Lung (tissue), 11 donors: ENCODE measurements at regions not wholly inside any gene's neighbourhood (a gene's known extent, or its start where the extent isn't known, plus 50 kb on each side); places are given as distances from the start of the nearest gene placed in this dataset.

Experiments
- ATAC-seq: fragments of 200-7000 bp; cut with Tn5 transposase; one replicate; pipeline ENCODE4 v1.9.1; 2020; ENCODE audit warnings: moderate number of reproducible peaks; ENCODE audit not compliant: insufficient read depth, low FRiP score
- DNase-seq, 3 donors: peaks; one replicate each; pipeline ENCODE4 v3.0.0-alpha.2; 2013 to 2017
- H3K27ac ChIP-seq, 2 donors: one replicate each; pipeline ENCODE4 v1.5.1; 2013; ENCODE audit warnings: mild to moderate bottlenecking in 2 of 2, moderate library complexity in 2 of 2, control low read depth in 1 of 2, inconsistent platforms in 1 of 2, low read depth in 1 of 2, low read length in 1 of 2
- H3K27me3 ChIP-seq, 3 donors: one replicate each; pipeline ENCODE4 v1.5.1; 2013; ENCODE audit warnings: low read length in 2 of 3; ENCODE audit not compliant: control insufficient read depth in 3 of 3, insufficient read depth in 3 of 3
- H3K36me3 ChIP-seq, 4 donors: one replicate each; pipeline ENCODE4 v1.5.1; 2013; ENCODE audit warnings: low read length in 4 of 4, mild to moderate bottlenecking in 1 of 4, moderate library complexity in 1 of 4; ENCODE audit not compliant: control insufficient read depth in 4 of 4, insufficient read depth in 4 of 4
- H3K4me1 ChIP-seq, 5 donors: one replicate each; pipeline ENCODE4 v1.5.1; 2013; ENCODE audit warnings: low read length in 5 of 5, mild to moderate bottlenecking in 2 of 5, moderate library complexity in 1 of 5; ENCODE audit not compliant: control insufficient read depth in 5 of 5, insufficient read depth in 5 of 5
- H3K4me3 ChIP-seq: one replicate; pipeline ENCODE4 v1.5.1; 2013; ENCODE audit warnings: mild to moderate bottlenecking, control low read depth, moderate library complexity
- H3K9ac ChIP-seq, 2 donors: one replicate each; pipeline ENCODE4 v1.5.1; 2013; ENCODE audit warnings: low read length in 2 of 2, control low read depth in 1 of 2; ENCODE audit not compliant: insufficient read depth in 1 of 2
- H3K9me3 ChIP-seq, 4 donors: one replicate each; pipeline ENCODE4 v1.5.1; 2013; ENCODE audit warnings: low read length in 3 of 4, mild to moderate bottlenecking in 1 of 4, moderate library complexity in 1 of 4; ENCODE audit not compliant: control insufficient read depth in 4 of 4, insufficient read depth in 3 of 4
- WGBS, 2 donors: extraction: QIAGEN DNeasy Blood & Tissue Kit; methylation state at CpG; one replicate each; pipeline ENCODE4 v1.1.7; 2013; 5-methylcytosine and 5-hydroxymethylcytosine counted together
- TF ChIP-seq, protein P1 (sequence below): IDR thresholded peaks from 2 replicates; pipeline ENCODE4 v1.5.1; 2012; ENCODE audit warnings: mild to moderate bottlenecking; ENCODE audit errors: control extremely low read depth, extremely low read depth
- donor health status: control.
- donor health status: control.
- donor health status: Bipolar disorder and iron deficiency.
- donor health status: healthy.
- donor health status: DM: yes; HTN: yes; CAD: no.

- Histone ChIP-seq H3K27ac (no peak overlapping the region), H3K9me3 (peaks cover 0 to 3% (median 0%) of the 10 kb centered on the region in 4 donors), H3K27me3 (no peaks in the 10 kb centered on the region), H3K4me3 (no peak overlapping the region), H3K4me1 (peaks cover 0 to 13% (median 0%) of the 10 kb centered on the region in 5 donors), H3K36me3 (no peaks in the 10 kb centered on the region), H3K9ac (no peak overlapping the region)
- ATAC-seq (no peak), DNase-seq (no peak)
- WGBS, 2 donors = 84 to 87% methylated on average over 5 of the region's 5 CpGs
- TF ChIP-seq, protein P1, sequence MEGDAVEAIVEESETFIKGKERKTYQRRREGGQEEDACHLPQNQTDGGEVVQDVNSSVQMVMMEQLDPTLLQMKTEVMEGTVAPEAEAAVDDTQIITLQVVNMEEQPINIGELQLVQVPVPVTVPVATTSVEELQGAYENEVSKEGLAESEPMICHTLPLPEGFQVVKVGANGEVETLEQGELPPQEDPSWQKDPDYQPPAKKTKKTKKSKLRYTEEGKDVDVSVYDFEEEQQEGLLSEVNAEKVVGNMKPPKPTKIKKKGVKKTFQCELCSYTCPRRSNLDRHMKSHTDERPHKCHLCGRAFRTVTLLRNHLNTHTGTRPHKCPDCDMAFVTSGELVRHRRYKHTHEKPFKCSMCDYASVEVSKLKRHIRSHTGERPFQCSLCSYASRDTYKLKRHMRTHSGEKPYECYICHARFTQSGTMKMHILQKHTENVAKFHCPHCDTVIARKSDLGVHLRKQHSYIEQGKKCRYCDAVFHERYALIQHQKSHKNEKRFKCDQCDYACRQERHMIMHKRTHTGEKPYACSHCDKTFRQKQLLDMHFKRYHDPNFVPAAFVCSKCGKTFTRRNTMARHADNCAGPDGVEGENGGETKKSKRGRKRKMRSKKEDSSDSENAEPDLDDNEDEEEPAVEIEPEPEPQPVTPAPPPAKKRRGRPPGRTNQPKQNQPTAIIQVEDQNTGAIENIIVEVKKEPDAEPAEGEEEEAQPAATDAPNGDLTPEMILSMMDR = no peak
Measured at GRCh38 chr1:208640295-208640694, 396.1 kb upstream of the PLXNA2 start.

- Histone ChIP-seq H3K27me3 (no peaks in the 10 kb centered on the region), H3K4me3 (no peak overlapping the region), H3K9me3 (peaks cover 0 to 3% (median 0%) of the 10 kb centered on the region in 4 donors), H3K27ac (no peak overlapping the region), H3K9ac (no peak overlapping the region), H3K4me1 (peaks cover 0 to 13% (median 0%) of the 10 kb centered on the region in 5 donors), H3K36me3 (no peaks in the 10 kb centered on the region)
- DNase-seq (no peak), ATAC-seq (no peak)
- WGBS, 2 donors = 78 to 83% methylated on average over 4 of the region's 4 CpGs
- TF ChIP-seq, protein P1 = no peak
Measured at GRCh38 chr1:208641579-208642280, 397.5 kb upstream of the PLXNA2 start.

- Histone ChIP-seq H3K4me3 (no peak overlapping the region), H3K4me1 (peaks cover 0 to 13% (median 0%) of the 10 kb centered on the region in 5 donors)
- peak; percentile 22 to 46 (median 37) for DNase-seq
Measured at GRCh38 chr1:208643005-208643597, 398.9 kb upstream of the PLXNA2 start.

More at GRCh38 chr1:208643005-208643597, 398.9 kb upstream of the PLXNA2 start:
- WGBS, 2 donors = 79 to 93% methylated on average over 7 of the region's 7 CpGs
- Histone ChIP-seq H3K9me3 (peaks cover 0 to 3% (median 0%) of the 10 kb centered on the region in 4 donors), H3K27ac (no peak overlapping the region), H3K9ac (no peak overlapping the region), H3K27me3 (no peaks in the 10 kb centered on the region), H3K36me3 (no peaks in the 10 kb centered on the region)
- no peak for ATAC-seq
- TF ChIP-seq, protein P1 = no peak
